ENCODE measurements at regions not wholly inside any gene's neighbourhood (a gene's known extent, or its start where the extent isn't known, plus 50 kb on each side); places are given as distances from the start of the nearest gene placed in this dataset.

DNA sequence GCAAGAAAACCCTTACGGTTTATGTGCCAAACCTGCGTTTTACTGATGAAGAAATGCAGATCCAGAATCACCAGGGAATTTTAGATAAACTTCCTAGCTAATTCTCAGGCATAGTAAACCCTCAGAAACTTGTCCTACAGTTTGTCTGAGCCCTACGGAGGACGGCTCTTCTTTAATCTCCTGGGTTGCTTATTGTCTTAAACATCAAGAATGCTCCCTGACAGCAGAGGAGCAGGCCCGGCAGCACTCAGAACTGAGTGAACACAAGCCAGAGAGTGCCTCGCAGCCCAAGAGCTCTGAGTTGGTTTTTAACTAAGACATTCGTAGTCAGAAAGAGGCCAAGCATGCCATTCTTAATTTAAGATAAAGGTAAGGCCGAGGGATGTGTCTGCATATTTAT lies 114.7 kb upstream of the ERCC6L2 start:
- no peak for DNase-seq (ENCODE audit: extremely low read depth, low read depth)
- TF ChIP-seq, protein P1, sequence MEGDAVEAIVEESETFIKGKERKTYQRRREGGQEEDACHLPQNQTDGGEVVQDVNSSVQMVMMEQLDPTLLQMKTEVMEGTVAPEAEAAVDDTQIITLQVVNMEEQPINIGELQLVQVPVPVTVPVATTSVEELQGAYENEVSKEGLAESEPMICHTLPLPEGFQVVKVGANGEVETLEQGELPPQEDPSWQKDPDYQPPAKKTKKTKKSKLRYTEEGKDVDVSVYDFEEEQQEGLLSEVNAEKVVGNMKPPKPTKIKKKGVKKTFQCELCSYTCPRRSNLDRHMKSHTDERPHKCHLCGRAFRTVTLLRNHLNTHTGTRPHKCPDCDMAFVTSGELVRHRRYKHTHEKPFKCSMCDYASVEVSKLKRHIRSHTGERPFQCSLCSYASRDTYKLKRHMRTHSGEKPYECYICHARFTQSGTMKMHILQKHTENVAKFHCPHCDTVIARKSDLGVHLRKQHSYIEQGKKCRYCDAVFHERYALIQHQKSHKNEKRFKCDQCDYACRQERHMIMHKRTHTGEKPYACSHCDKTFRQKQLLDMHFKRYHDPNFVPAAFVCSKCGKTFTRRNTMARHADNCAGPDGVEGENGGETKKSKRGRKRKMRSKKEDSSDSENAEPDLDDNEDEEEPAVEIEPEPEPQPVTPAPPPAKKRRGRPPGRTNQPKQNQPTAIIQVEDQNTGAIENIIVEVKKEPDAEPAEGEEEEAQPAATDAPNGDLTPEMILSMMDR (IDR thresholded peaks at IDR 0.05; ENCODE audit: low read depth, low read length), result no peak

DNA sequence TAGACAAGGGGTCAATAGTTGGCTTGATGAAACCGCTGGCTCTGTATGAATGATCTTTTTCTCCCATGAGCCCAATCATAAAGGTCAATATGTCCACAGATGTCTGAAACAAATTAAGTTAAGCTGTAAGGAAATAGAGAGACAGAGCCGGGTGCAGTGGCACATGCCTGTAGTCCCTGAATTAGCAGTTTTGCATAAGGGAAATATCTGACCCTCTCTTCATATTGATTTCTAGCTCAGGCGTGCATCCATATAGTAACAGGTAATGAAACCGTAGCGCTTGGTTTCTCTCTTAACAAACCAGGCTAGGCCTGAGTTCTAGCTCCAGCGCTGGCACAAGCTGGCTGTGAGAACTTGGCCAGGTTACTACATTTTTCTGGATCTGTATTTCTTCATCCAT lies 118.1 kb upstream of the ERCC6L2 start:
- DNase-seq (ENCODE audit: extremely low read depth, low read depth), result no peak
- TF ChIP-seq, protein P1 (IDR thresholded peaks at IDR 0.05; ENCODE audit: low read depth, low read length), result no peak

DNA sequence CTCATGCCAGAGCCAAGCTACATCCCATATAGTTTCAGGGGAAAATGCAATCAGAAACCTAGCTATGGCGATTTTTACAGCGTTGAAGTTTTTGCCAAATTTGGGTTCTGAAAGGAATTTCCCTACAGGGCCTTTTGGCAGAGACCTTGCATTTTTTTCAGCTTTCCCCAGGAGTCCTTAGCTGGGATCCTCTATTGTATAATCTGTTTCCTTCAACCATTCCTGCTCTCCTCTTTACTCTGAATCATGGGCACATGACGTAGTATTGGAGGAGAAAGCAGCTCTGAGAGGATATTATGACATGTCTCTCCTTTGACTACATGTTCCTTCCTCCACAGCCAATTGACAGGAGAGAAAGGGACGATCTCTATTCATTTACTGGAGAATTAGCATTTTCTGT lies 118.5 kb upstream of the ERCC6L2 start:
- TF ChIP-seq, protein P1 (IDR thresholded peaks at IDR 0.05; ENCODE audit: low read depth, low read length), result no peak
- peak; percentile 39 for DNase-seq (ENCODE audit: extremely low read depth, low read depth)

DNA sequence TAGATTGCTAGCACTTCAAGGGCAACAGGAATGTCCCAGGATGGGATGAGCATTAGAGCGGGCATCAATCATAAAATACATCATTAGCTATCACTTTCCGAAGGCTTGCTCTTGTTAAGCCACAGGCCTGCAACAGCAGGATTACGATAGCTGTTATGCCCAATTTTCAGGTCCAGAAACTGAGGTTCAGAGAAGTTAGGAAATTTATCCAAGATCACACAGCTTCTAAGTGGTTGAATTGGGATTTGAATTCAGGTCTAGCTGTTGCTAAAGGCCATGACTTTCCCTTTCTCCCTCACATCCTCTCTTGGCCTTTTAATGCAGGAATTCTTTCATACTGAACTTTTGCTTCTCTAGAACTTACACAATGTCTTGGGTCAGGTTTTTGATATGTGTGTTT lies 119.4 kb upstream of the ERCC6L2 start:
- TF ChIP-seq, protein P1 (IDR thresholded peaks at IDR 0.05; ENCODE audit: low read depth, low read length), result no peak
- DNase-seq (ENCODE audit: extremely low read depth, low read depth), result no peak

DNA sequence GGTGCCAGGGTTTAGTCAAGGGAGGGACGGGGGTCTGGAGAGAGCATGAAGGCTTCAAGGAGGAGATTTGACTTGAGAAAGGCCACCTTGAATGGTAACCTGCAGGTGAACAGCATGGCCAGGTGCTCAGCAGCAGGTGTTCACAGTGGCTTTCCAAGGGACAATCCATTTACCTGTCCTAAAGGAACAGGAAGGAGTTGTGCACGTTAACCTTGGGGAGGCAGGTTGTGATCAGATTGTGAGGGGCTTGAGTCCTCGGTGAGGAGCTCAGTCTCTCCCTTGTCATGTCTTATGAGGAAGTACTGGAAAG lies 120.1 kb upstream of the ERCC6L2 start:
- DNase-seq (ENCODE audit: extremely low read depth, low read depth), result no peak
- TF ChIP-seq, protein P1 (IDR thresholded peaks at IDR 0.05; ENCODE audit: low read depth, low read length), result no peak

GRCh38 chr9:95754533-95755420 lies 120.7 kb upstream of the ERCC6L2 start:
- DNase-seq (ENCODE audit: extremely low read depth, low read depth), result no peak
- TF ChIP-seq, protein P1 (IDR thresholded peaks at IDR 0.05; ENCODE audit: low read depth, low read length), result no peak

DNA sequence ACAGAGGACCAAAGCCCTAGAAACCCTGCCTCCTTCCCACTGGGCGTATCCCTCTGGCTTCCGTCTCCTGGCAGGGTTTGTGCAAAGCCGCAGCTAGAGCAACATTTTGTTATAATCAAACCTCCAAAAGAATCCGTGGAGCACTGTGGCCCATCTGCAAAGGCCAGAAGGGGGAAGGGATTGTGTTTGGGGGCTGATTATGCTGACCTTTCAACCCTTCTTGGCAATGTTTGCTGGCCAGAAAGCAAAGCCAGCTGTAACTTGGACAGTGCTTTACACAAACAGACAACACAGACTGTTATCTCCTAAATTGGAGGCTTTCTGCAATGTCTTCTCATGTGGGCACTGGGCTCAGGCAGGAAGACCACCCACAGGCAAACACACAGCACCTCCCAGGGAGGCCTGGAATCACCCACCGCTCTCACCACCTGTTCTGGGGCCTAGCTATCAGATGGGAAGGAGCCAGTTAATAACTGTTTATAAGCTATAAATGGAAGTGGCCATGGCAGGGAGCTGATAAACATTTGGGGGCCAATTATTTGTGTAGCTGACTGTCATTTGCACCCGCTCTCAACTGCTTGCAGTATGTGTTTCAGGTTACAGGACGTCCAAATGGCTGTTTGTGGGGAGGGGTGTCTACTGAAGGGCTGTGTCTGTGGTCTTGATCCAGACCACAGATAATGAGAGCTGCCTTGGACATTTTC lies 121.6 kb upstream of the ERCC6L2 start:
- DNase-seq (ENCODE audit: extremely low read depth, low read depth), result peak; percentile 50
- TF ChIP-seq, protein P1 (IDR thresholded peaks at IDR 0.05; ENCODE audit: low read depth, low read length), result no peak

Data from AG09319 (cell line).